IPS-18c (cell line): ENCODE measurements at regions not wholly inside any gene's neighbourhood (a gene's known extent, or its start where the extent isn't known, plus 50 kb on each side); places are given as distances from the start of the nearest gene placed in this dataset.
"Not testable (repeated sequence)": the region's sequence is repeated elsewhere in the genome, so short reads cannot be mapped to it uniquely, and the experiment has no call there.

Source experiments
- H3K4me3 ChIP-seq: 2 replicates; pipeline ENCODE4 v1.7.0; 2013; ENCODE audit warnings: low read depth, mild to moderate bottlenecking, low read length, moderate library complexity; ENCODE audit not compliant: insufficient read depth
- H3K9me3 ChIP-seq: one replicate; pipeline ENCODE4 v1.6.1; 2013; ENCODE audit warnings: mild to moderate bottlenecking, low read length, moderate library complexity; ENCODE audit not compliant: control insufficient read depth, insufficient read depth

GRCh38 chr5:130526708-130527107 is 622.4 kb downstream of the CHSY3 start:
- H3K9me3 ChIP-seq, result peaks cover 2% of the 10 kb centered on the region
- no peak overlapping the region for H3K4me3 ChIP-seq

DNA sequence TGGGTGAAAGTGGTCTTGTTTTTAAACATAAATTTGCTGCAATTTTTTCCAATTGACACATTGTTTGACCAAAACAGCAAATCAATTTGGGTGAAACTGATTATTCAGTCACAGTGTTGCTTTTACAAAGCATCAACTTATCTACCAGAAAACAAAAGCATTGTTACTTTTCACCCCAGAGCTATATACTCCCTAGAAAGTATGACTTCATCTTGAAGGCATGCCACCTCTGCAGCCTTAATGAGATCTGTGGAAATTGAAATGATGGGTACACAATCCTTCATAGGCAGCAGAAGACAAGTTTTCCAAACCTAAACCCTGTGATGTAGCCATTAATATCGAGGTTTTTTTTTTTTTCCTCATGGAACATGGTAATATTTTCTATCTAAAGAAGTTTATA is 615.9 kb downstream of the CHSY3 start:
- H3K4me3 ChIP-seq, result no peak overlapping the region
- H3K9me3 ChIP-seq, result no peaks in the 10 kb centered on the region

GRCh38 chr5:130514984-130515690 is 610.9 kb downstream of the CHSY3 start:
- H3K4me3 ChIP-seq, result no peak overlapping the region
- no peaks in the 10 kb centered on the region for H3K9me3 ChIP-seq

DNA sequence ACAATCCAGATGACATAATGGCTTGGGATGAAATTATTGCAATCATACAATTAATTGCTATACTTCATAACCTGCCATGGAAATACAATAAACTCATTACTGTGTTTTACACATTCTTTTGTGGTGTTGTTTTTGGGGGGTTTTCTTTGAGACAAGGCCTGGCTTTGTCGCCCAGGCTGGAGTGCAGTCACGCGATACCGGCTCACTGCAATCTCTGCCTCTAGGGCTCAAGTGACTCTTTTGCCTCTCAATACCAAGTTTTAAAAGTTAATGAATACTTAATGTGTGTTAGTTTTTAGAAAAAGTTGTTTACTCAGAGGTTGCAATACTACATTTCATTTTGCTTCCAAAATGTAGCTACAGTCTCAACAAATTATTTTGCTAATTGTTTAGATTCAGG is 598.4 kb downstream of the CHSY3 start:
- no peaks in the 10 kb centered on the region for H3K9me3 ChIP-seq
- no peak overlapping the region for H3K4me3 ChIP-seq

DNA sequence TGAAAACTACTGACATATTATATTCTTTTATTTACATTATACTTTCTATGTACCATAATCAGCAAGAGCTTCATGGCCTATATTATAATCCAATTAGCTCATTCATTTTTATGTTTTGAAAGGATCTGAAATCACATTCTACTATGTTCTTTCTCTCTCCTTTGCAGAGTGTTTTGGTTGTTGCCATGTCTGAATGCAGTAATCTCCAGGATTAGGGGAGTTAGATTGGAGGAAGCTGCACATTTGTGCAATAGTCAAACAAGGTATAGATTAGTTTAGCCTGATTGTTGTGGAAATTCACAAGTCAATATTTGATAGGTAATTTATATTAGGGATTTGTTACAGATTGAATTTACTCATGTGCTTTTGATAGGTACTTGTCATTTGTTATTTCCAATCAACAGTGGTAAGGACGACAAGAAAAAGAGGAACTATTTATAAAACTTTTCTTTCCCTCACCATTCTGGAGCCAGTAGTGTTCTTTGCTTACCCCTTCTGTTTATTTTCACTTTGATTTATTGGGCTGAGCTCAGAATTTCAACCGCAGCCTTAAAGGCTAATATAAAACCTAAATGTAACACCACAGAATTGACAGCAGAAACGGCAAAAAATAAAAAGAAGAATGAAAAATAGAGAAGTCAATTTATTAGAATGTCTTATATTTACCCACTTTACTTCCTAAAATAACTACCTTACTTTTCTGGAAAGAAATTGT is 597.0 kb downstream of the CHSY3 start:
- H3K4me3 ChIP-seq, result no peak overlapping the region
- no peaks in the 10 kb centered on the region for H3K9me3 ChIP-seq

- not testable (repeated sequence) for H3K4me3 ChIP-seq, H3K9me3 ChIP-seq
Measured at GRCh38 chr5:130500495-130500894, 596.2 kb downstream of the CHSY3 start.

DNA sequence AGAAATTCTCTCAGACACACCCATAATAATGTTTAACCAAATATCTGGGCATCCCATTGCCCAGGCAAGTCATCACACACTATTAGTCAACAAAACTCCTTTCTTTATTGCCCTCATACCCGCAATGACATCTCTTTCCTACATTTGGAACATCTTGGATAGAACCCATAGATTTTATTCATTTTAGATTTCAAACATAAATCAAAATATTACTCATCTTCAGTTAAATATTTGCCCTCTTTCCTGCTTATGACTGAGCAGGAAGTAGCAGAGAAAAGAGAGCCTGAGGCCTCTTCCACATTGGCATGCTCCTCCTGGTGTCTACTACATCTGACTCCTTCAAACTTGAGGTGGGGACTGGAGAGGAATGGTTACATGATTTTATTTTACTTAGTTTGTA is 592.0 kb downstream of the CHSY3 start:
- Histone ChIP-seq H3K4me3 (no peak overlapping the region), H3K9me3 (no peaks in the 10 kb centered on the region)

DNA sequence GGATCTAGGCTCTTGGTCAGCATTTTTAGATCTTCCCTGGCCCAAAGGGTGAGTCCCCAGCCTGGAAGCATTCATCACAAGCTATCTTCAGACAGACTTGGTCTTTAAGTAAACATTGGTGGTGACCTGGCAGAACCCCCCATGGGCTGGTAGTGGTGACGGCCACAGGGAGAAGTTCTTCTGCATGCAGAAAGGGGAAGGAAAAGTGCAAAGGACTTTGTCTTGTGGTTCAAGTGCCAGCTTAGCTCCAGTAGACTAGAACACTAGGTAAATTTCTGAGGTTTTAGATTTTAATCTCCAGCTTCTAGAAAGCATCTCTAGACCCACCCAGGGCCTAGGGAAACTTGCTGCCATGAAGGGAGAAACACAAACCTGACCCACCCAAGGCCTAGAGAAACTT is 584.0 kb downstream of the CHSY3 start:
- H3K9me3 ChIP-seq, result no peaks in the 10 kb centered on the region
- no peak overlapping the region for H3K4me3 ChIP-seq

DNA sequence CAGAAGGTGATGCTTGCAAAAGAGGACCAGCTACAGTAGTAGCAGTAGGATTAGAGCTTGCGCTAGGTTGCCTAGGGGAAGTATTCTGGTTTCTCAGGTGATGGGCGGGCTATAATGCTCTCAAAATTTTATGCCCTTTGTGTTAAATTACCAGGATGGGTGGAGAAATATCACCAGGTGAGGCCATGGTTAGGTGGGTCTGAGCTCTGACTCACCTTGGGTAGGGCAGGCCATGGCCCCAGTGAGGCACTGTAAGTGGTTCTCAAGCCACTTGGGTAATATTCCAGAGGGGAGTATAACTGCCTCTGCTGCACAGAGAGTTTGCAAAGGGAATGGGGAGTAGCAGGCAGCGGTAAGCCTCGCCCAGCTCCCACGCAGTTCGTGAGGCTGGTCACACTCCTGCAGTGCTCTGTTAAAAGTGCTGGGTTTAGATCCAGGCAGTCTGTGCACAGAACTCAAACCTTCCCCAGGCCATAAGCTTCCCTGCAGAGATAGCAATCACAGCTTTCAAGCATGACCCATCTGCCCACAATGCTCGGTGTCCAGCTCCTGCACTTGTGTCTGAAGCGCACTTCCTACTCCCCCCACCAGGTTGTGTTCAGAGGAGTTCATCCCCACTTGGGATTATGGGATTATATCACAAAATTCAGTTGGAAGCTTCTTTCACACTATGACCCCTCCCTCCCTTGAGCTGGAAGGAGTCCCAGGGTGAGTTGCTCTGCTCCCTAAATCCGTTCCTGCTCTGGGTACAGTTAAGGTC is 575.0 kb downstream of the CHSY3 start:
- Histone ChIP-seq H3K4me3 (no peak overlapping the region), H3K9me3 (no peaks in the 10 kb centered on the region)

GRCh38 chr5:130476325-130476724 is 572.1 kb downstream of the CHSY3 start:
- Histone ChIP-seq H3K4me3 (no peak overlapping the region), H3K9me3 (no peaks in the 10 kb centered on the region)

DNA sequence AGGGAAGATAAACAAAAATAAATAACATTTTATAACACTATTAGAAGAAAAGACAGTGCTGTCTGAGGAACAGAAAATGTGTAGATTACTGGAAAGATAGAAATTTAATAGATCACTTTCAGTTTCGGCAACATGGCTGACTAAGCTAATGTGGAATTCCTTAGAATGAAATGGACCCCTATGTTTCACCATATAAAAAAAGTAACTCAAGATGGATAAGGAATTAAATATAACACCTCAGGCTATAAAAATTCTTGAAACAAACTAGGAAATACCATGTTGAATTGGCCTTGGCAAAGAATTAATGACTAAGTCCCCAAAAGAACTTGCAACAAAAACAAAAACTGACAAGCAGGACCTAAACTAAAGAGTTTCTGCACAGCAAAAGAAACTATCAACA is 558.3 kb downstream of the CHSY3 start:
- H3K4me3 ChIP-seq, result no peak overlapping the region
- no peaks in the 10 kb centered on the region for H3K9me3 ChIP-seq

DNA sequence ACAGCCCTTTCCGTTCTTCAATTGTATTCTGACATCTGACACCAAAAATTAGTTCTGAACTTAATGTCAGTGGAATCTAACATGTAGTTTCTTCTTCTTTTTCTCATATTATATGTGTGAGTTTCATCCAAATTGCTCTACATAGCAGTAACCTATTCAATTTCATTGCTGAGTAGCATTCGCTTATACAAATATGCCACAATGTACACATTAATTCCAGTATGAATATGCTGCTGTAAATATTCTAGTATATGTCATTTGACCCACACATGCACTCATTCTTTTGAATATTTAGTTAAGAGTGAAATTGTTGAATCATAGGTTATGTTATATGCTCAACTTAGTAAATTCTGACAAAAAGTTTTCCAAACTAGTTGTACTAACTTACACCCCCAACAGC is 550.9 kb downstream of the CHSY3 start:
- H3K4me3 ChIP-seq, result no peak overlapping the region
- peaks cover 2% of the 10 kb centered on the region for H3K9me3 ChIP-seq

DNA sequence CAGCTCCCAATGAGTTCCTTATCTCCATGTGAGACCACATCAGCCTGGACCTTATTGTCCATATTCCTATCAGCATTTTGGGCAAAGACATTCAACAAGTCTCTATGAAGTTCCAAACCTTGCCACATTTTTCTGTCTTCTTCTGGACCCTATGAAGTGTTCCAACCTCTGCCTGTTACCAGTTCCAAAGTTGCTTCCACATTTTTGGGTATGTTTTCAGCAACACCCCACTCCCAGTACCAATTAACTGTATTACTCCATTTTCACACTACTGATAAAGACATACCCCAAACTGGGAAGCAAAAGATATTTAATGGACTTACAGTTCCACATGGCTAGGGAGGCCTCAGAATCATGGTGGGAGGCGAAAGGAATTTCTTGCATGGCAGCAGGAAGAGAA is 548.5 kb downstream of the CHSY3 start:
- Histone ChIP-seq H3K4me3 (no peak overlapping the region), H3K9me3 (peaks cover 2% of the 10 kb centered on the region)

DNA sequence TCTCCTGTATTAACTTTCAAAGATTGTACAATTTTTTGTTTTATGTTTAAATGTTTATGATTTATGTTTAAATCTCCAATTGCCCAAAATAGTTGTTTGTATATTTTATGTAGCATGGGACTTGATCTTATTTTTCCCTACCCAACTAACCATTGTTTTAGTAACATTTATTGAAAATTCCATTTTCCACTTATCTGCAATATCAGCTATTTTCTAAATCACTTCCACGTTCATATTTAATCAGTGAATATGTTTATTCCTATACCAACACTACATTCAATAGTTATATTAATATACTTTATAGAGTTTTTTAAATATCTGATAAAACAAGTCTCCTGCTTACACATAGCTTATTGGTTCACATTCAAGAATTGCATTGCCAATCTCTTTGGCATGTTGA is 532.2 kb downstream of the CHSY3 start:
- Histone ChIP-seq H3K4me3 (no peak overlapping the region), H3K9me3 (peaks cover 2% of the 10 kb centered on the region)

DNA sequence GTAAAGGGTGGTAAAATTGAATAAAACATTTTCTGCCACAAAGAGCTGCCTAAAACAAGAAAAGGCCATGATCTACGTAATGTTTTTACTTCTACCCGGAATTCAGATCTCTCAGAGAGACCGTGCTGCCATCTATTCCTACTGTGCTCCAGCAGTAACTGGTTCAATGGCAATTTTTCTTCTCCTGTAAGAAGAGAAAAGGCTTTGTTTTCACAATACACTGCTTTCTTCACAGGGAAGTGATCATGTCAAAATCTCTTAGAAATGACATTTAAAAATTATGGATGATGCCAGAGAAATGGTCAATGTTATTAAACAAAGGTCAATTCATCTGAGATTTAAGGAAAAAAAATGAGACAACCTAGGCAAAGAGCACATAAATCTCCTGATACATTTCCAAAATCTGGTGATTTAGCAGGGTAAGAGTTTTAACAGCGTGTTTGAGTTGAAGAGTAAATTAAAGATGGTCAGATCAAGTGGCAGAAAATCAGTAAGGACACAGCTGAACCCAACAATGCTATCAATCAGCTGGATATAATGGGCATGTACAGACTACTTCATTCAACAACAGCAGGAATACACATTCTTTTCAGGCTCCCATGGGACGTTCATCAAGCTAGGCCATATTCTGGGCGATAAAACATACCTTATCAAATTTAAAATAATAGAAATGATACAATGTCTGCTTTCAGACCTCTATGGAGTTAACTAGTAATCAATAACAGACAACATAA is 523.1 kb downstream of the CHSY3 start:
- no peak overlapping the region for H3K4me3 ChIP-seq

GRCh38 chr5:130425424-130425823 is 521.2 kb downstream of the CHSY3 start:
- Histone ChIP-seq H3K9me3 (no peaks in the 10 kb centered on the region), H3K4me3 (no peak overlapping the region)

More for the DNA sequence above, 523.1 kb downstream of the CHSY3 start:
- H3K9me3 ChIP-seq, result no peaks in the 10 kb centered on the region

DNA sequence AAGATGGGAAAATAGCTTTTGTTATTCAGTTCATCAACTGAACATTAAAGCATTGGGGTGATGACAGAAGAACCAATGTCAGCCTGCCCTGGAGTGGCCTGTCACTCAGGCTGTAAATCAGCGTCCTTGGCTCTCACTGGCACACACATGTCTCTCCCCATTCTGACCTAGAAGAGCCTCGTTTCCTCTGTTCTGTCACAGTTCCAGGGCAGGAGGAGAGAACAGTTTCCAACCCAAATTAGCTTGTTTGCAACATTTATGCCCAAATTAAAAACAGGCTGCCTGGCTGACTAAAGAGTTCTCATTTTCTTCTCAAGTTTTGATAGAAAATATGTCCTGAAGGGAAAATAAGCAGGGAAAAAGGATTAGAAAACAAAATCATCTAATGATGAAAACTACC is 520.1 kb downstream of the CHSY3 start:
- Histone ChIP-seq H3K9me3 (no peaks in the 10 kb centered on the region), H3K4me3 (no peak overlapping the region)
